AG09309 (cell line): ENCODE measurements at regions not wholly inside any gene's neighbourhood (a gene's known extent, or its start where the extent isn't known, plus 50 kb on each side); places are given as distances from the start of the nearest gene placed in this dataset.

Source experiments
- DNase-seq: peaks from one replicate; pipeline ENCODE4 v3.0.0-alpha.2; 2010; ENCODE audit warnings: low read depth
- H3K4me3 ChIP-seq: 2 replicates; pipeline ENCODE4 v1.5.1; 2011; ENCODE audit warnings: mild to moderate bottlenecking, low read depth, low read length, moderate library complexity; ENCODE audit not compliant: control insufficient read depth
- TF ChIP-seq, protein P1 (sequence below): IDR thresholded peaks from 2 replicates; pipeline ENCODE4 v1.5.1; 2011; ENCODE audit warnings: mild to moderate bottlenecking, low read depth, low read length, inconsistent platforms; ENCODE audit not compliant: insufficient read depth, control insufficient read depth; ENCODE audit errors: missing control alignments

DNA sequence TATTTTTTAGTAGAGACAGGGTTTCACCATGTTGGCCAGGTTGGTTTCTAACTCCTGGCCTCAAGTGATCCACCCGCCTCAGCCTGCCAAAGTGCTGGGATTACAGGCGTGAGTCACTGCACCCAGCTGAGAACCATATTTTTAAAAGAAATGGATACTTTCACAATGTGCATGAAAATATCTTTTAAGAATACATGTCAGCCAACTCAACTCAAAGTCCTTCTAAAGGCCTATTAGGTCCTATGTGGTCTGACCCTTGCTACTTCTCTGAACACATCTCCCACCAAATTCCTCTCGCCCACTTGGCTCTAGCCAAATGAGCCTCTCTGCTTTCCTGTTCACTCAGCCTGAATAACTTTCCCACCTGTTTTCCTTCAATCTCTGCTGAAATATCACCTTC is 119.6 kb downstream of the MTX2 start:
- no peak for DNase-seq
- TF ChIP-seq, protein P1, sequence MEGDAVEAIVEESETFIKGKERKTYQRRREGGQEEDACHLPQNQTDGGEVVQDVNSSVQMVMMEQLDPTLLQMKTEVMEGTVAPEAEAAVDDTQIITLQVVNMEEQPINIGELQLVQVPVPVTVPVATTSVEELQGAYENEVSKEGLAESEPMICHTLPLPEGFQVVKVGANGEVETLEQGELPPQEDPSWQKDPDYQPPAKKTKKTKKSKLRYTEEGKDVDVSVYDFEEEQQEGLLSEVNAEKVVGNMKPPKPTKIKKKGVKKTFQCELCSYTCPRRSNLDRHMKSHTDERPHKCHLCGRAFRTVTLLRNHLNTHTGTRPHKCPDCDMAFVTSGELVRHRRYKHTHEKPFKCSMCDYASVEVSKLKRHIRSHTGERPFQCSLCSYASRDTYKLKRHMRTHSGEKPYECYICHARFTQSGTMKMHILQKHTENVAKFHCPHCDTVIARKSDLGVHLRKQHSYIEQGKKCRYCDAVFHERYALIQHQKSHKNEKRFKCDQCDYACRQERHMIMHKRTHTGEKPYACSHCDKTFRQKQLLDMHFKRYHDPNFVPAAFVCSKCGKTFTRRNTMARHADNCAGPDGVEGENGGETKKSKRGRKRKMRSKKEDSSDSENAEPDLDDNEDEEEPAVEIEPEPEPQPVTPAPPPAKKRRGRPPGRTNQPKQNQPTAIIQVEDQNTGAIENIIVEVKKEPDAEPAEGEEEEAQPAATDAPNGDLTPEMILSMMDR: no peak
- no peak overlapping the region for H3K4me3 ChIP-seq

- H3K4me3 ChIP-seq: no peak overlapping the region
- TF ChIP-seq, protein P1: no peak
- DNase-seq: no peak
These were observed 121.3 kb downstream of the MTX2 start for GRCh38 chr2:176390276-176391147.

DNA sequence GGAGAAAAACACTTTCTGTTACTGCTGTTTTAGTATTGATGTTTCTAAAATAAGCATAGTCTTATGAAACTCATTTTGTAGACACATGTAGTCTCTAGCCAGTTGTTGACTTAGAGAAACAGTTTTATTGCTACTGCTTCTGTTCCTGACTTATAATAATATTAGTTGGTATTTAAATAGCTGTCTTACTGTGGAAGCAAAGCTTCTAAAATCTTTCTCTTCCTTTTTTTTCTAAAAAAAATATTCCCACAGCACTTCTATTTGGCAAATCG is 121.8 kb downstream of the MTX2 start:
- DNase-seq: no peak
- H3K4me3 ChIP-seq: no peak overlapping the region
- TF ChIP-seq, protein P1: no peak

- no peak for DNase-seq
- TF ChIP-seq, protein P1: no peak
- no peak overlapping the region for H3K4me3 ChIP-seq
These were observed 123.0 kb downstream of the MTX2 start for GRCh38 chr2:176392249-176392648.

- TF ChIP-seq, protein P1: no peak
- no peak for DNase-seq
- H3K4me3 ChIP-seq: no peak overlapping the region
These were observed 123.6 kb downstream of the MTX2 start for GRCh38 chr2:176392744-176393414.

DNA sequence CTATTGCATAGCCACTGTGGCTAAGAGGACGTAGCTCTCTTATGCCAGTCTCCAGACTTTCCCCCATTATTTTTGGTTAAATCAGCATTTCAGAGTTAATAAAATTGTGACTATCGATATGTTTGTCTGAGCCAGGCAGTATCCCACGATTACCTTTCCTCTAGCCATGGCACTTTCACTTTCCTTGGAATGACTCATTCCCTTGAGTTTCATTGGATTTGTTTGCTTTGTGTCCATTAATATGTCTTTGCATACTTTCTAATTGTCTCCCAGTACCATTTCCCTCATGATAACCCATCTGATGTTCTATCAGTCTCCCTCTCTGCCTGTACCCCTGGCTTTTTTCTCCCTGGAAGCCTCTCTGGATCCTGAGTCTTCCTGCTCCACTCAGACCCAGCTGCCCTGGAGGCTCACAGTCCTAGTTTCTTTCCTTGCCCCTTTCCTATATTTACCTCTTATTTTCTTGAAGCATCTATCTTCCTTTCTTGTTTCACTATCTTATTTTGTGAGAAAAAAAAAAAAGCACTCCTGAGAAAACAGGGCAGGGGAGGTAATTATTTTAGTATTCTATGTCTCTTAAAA is 126.1 kb downstream of the MTX2 start:
- DNase-seq: no peak
- H3K4me3 ChIP-seq: no peak overlapping the region
- TF ChIP-seq, protein P1: no peak
